Esophagus muscularis mucosa (tissue), 3 donors: ENCODE measurements at regions not wholly inside any gene's neighbourhood (a gene's known extent, or its start where the extent isn't known, plus 50 kb on each side); places are given as distances from the start of the nearest gene placed in this dataset.

Source experiments
- POLR2A ChIP-seq: fragments of 450-650 bp; IDR thresholded peaks from one replicate; pipeline ENCODE4 v1.6.1; 2017; ENCODE audit warnings: antibody characterized with exemption, moderate library complexity, mild to moderate bottlenecking, low read depth
- POLR2AphosphoS5 ChIP-seq, 2 donors: sonication (generic); formaldehyde crosslinking; IDR thresholded peaks; one replicate each; pipeline ENCODE4 v1.6.1; 2017; ENCODE audit warnings: antibody characterized with exemption in 2 of 2
- TF ChIP-seq, protein P1 (sequence below), 3 experiments: fragments of 200-600 bp in 2 of 3; fragments of 450-650 bp in 1 of 3; sonication (generic) in 2 of 3; IDR thresholded peaks; one replicate each; pipeline ENCODE4 v1.5.1; 2017 to 2019; ENCODE audit warnings: antibody characterized with exemption in 3 of 3, mild to moderate bottlenecking in 2 of 3, moderate library complexity in 1 of 3

DNA sequence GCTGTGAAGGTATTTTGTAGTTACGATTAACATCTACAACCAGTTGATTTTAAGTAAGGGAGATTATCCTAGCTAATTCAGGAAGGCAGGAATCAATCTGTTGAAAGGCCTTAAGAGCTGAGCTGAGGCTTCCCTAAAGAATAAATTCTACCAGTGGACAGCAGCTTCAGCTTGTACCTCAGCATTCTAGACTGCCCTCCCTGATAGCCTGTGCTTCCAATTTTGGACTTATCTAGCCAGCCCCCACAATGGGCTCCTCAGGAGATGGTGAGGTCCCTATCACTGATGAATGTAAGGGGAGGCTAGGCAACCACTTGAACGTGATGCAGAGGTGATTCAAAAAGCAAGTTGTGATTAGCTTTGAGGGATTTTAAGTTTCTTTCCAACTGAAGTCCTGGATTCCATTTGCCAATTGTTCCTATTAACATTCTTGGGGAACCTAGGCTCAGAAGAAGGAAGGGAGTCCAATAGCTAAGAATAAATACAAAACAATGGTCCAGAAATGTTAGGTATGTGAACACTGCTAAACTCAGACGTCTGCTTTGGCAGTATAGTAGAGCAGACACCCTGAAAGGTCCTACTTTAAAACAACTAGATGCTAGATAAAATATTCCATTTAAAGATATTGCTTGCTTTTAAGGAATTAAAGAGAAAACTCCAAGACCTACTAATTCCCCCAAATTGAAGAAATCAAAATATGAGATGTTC is 404.3 kb upstream of the TENM4 start:
- TF ChIP-seq, protein P1, sequence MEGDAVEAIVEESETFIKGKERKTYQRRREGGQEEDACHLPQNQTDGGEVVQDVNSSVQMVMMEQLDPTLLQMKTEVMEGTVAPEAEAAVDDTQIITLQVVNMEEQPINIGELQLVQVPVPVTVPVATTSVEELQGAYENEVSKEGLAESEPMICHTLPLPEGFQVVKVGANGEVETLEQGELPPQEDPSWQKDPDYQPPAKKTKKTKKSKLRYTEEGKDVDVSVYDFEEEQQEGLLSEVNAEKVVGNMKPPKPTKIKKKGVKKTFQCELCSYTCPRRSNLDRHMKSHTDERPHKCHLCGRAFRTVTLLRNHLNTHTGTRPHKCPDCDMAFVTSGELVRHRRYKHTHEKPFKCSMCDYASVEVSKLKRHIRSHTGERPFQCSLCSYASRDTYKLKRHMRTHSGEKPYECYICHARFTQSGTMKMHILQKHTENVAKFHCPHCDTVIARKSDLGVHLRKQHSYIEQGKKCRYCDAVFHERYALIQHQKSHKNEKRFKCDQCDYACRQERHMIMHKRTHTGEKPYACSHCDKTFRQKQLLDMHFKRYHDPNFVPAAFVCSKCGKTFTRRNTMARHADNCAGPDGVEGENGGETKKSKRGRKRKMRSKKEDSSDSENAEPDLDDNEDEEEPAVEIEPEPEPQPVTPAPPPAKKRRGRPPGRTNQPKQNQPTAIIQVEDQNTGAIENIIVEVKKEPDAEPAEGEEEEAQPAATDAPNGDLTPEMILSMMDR (IDR thresholded peaks at IDR 0.05) = no peak
- TF ChIP-seq POLR2A = no peak
- TF ChIP-seq POLR2AphosphoS5 (IDR thresholded peaks at IDR 0.05) = no peak
